Hepatocyte (in vitro differentiated cells): ENCODE measurements at regions not wholly inside any gene's neighbourhood (a gene's known extent, or its start where the extent isn't known, plus 50 kb on each side); places are given as distances from the start of the nearest gene placed in this dataset.

Experiments used
- DNase-seq: peaks from one replicate; pipeline ENCODE4 v3.0.0-alpha.2; 2016; ENCODE audit warnings: low spot score
- H2AFZ ChIP-seq: fragments of 200-600 bp; sonication (generic); 2 replicates; pipeline ENCODE4 v1.6.0; 2016; ENCODE audit warnings: antibody characterized with exemption, mild to moderate bottlenecking
- H3K27ac ChIP-seq: fragments of 200-600 bp; sonication (generic); 2 replicates; pipeline ENCODE4 v1.5.1; 2016; ENCODE audit warnings: mild to moderate bottlenecking
- H3K27me3 ChIP-seq: fragments of 200-600 bp; sonication (generic); 2 replicates; pipeline ENCODE4 v1.6.1; 2016
- H3K36me3 ChIP-seq: fragments of 200-600 bp; sonication (generic); replicated peaks from 2 replicates; pipeline ENCODE4 v1.5.1; 2016; ENCODE audit warnings: low read depth; ENCODE audit not compliant: insufficient read depth
- H3K4me1 ChIP-seq: fragments of 200-600 bp; sonication (generic); 2 replicates; pipeline ENCODE4 v1.5.1; 2016; ENCODE audit warnings: mild to moderate bottlenecking, moderate library complexity; ENCODE audit not compliant: insufficient read depth
- H3K4me2 ChIP-seq: fragments of 200-600 bp; sonication (generic); 2 replicates; pipeline ENCODE4 v1.6.0; 2016
- H3K4me3 ChIP-seq: fragments of 200-600 bp; sonication (generic); 2 replicates; pipeline ENCODE4 v1.5.1; 2016; ENCODE audit warnings: mild to moderate bottlenecking
- H3K79me2 ChIP-seq: fragments of 200-600 bp; sonication (generic); 2 replicates; pipeline ENCODE4 v1.6.0; 2017; ENCODE audit warnings: mild to moderate bottlenecking
- H3K9me2 ChIP-seq: fragments of 200-600 bp; sonication (generic); replicated peaks from 2 replicates; pipeline ENCODE4 v1.6.0; 2017; ENCODE audit warnings: mild to moderate bottlenecking; ENCODE audit not compliant: insufficient read depth
- H3K9me3 ChIP-seq: fragments of 200-600 bp; sonication (generic); 2 replicates; pipeline ENCODE4 v1.5.1; 2016; ENCODE audit warnings: low read depth, mild to moderate bottlenecking
- H4K20me1 ChIP-seq: fragments of 200-600 bp; sonication (generic); 2 replicates; pipeline ENCODE4 v1.6.0; 2016; ENCODE audit warnings: mild to moderate bottlenecking; ENCODE audit not compliant: insufficient read depth, poor library complexity, severe bottlenecking
- EZH2 ChIP-seq: fragments of 200-600 bp; sonication (generic); IDR thresholded peaks from 2 replicates; pipeline ENCODE4 v1.6.1; 2016; ENCODE audit warnings: antibody characterized with exemption, mild to moderate bottlenecking, borderline replicate concordance
- EZH2phosphoT487 ChIP-seq: fragments of 200-600 bp; sonication (generic); IDR thresholded peaks from one replicate; pipeline ENCODE4 v1.6.1; 2018; ENCODE audit warnings: antibody characterized with exemption, mild to moderate bottlenecking, low read depth, moderate library complexity; ENCODE audit not compliant: unreplicated experiment, severe bottlenecking
- WGBS: methylation state at CpG from one replicate; pipeline ENCODE4 v1.1.6; 2016; ENCODE audit warnings: low lambda C conversion rate; ENCODE audit errors: missing lambda C conversion rate; 5-methylcytosine and 5-hydroxymethylcytosine counted together
- TF ChIP-seq, protein P1 (sequence below): fragments of 200-600 bp; sonication (generic); IDR thresholded peaks from 2 replicates; pipeline ENCODE4 v1.5.1; 2016; ENCODE audit warnings: antibody characterized with exemption, mild to moderate bottlenecking; ENCODE audit not compliant: poor library complexity

DNA sequence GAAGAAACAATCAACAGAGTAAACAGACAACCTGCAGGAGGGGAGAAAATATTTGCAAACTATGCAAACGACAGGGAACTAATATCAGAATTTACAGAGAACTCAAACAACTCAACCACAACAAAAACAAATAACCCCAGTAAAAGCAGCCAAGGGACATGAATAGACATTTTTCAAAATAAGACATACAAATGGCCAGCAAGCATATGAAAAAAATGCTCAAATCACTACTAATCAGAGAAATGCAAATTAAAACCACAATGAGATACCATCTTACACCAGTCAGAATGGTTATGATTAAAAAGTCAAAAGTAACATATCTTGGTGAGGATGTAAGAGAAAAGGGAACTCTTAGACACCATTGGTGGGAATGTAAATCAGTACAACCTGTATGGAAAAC lies 215.0 kb downstream of the THBS2 start:
- 96% methylated on average over 1 of the region's 1 CpG for WGBS
- H2AFZ ChIP-seq = no peak overlapping the region
- H3K36me3 ChIP-seq = no peaks in the 10 kb centered on the region
- TF ChIP-seq EZH2phosphoT487 (no peak), EZH2 (no peak)
- TF ChIP-seq, protein P1, sequence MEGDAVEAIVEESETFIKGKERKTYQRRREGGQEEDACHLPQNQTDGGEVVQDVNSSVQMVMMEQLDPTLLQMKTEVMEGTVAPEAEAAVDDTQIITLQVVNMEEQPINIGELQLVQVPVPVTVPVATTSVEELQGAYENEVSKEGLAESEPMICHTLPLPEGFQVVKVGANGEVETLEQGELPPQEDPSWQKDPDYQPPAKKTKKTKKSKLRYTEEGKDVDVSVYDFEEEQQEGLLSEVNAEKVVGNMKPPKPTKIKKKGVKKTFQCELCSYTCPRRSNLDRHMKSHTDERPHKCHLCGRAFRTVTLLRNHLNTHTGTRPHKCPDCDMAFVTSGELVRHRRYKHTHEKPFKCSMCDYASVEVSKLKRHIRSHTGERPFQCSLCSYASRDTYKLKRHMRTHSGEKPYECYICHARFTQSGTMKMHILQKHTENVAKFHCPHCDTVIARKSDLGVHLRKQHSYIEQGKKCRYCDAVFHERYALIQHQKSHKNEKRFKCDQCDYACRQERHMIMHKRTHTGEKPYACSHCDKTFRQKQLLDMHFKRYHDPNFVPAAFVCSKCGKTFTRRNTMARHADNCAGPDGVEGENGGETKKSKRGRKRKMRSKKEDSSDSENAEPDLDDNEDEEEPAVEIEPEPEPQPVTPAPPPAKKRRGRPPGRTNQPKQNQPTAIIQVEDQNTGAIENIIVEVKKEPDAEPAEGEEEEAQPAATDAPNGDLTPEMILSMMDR = no peak
- H3K4me1 ChIP-seq = no peaks in the 10 kb centered on the region
- no peaks in the 10 kb centered on the region for H3K27me3 ChIP-seq
- no peak for DNase-seq
- no peaks in the 10 kb centered on the region for H4K20me1 ChIP-seq
- H3K9me3 ChIP-seq = no peaks in the 10 kb centered on the region
- no peaks in the 10 kb centered on the region for H3K9me2 ChIP-seq
- H3K4me2 ChIP-seq = no peak overlapping the region
- no peak overlapping the region for H3K4me3 ChIP-seq
- no peak overlapping the region for H3K27ac ChIP-seq
- no peaks in the 10 kb centered on the region for H3K79me2 ChIP-seq

DNA sequence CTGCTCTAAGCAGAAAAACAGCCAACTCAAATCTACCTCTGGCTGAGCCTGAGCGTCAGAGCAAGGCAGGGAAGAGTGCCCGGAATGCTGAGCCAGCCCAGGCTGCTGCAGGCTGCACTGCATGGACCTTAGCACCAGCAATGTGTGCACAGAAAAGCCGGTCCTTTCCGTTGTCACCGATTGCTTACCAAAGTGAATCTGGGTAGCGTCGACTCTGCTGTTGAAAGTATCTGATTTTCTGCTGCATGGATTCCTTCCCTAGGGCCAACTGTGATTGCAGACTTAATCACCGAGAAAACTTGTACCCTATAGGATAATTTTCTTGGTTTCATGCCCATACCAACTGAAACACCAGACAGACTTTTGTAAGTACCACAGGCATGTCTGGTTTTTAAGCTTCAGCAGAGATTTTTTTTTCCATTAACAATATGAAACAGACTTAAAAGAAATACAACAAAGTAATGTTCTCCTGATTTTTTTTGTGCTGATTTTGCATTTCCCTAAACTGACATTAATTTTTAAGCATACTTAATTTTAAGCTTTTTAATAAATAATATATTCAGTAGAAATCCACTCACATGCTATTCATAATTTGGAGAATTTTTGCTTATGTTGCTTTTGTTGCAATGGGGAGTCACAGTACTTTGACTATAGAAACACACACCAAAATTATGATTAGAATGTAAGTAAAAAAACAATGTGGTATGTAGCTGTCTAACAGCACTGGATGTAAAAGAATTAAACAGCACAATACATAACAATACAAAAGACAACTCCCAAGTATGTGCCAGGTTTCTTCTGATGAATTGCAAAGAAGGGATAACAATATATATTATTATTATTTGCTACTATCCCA lies 218.0 kb downstream of the THBS2 start:
- no peaks in the 10 kb centered on the region for H3K9me3 ChIP-seq
- WGBS = 56% methylated on average over 8 of the region's 8 CpGs
- H3K27ac ChIP-seq = no peak overlapping the region
- H3K79me2 ChIP-seq = no peaks in the 10 kb centered on the region
- TF ChIP-seq, protein P1 = no peak
- no peak for TF ChIP-seq EZH2phosphoT487
- no peak for TF ChIP-seq EZH2
- no peak overlapping the region for H3K4me3 ChIP-seq
- no peaks in the 10 kb centered on the region for H3K36me3 ChIP-seq
- DNase-seq = peak; percentile 35
- no peaks in the 10 kb centered on the region for H3K9me2 ChIP-seq
- H3K4me2 ChIP-seq = peak overlapping the region; percentile 41
- no peaks in the 10 kb centered on the region for H4K20me1 ChIP-seq
- H3K4me1 ChIP-seq = no peaks in the 10 kb centered on the region
- no peak overlapping the region for H2AFZ ChIP-seq
- no peaks in the 10 kb centered on the region for H3K27me3 ChIP-seq

DNA sequence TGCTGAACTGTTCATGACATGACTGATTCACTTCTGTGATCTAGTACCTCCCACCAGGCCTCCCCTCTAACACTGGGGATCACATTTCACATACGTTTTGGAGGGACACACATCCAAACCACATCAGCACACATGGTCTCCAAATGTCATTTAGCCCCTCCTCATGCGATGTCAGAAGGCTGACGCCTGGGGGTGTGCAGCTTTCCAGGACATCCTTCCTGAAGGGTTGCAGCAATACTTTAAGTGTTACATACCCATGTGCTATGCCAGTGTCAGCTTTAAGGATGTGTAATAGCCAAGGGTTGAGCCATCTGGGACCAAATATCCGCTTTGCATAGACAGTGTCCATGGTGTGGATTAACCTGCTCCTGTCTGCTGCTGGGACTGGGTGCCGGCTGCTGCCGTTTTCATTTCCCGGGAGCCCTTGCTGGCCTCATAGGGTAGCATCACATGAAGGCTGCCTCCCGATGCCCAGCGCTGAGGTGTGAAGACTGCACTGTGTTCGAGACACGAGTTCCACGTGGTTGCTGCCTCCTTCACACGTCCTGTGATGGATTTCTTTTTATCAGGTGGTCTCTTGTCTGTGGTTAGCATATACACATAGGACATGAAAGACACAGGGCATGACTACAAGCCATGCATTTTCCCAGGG lies 219.0 kb downstream of the THBS2 start:
- no peaks in the 10 kb centered on the region for H3K9me3 ChIP-seq
- TF ChIP-seq EZH2phosphoT487 = no peak
- TF ChIP-seq, protein P1 = no peak
- TF ChIP-seq EZH2 = no peak

More for the DNA sequence above, 219.0 kb downstream of the THBS2 start:
- Histone ChIP-seq H3K4me1 (no peaks in the 10 kb centered on the region), H3K4me3 (no peak overlapping the region), H3K36me3 (no peaks in the 10 kb centered on the region), H3K27ac (no peak overlapping the region), H3K27me3 (no peaks in the 10 kb centered on the region), H2AFZ (no peak overlapping the region), H3K9me2 (no peaks in the 10 kb centered on the region), H3K79me2 (no peaks in the 10 kb centered on the region), H3K4me2 (no peak overlapping the region), H4K20me1 (no peaks in the 10 kb centered on the region)
- WGBS = 86% methylated on average over 13 of the region's 13 CpGs
- DNase-seq = no peak
